Ovary (tissue), 3 donors: ENCODE measurements at regions not wholly inside any gene's neighbourhood (a gene's known extent, or its start where the extent isn't known, plus 50 kb on each side); places are given as distances from the start of the nearest gene placed in this dataset.

Experiments
- CTCF ChIP-seq, 3 donors: fragments of 450-650 bp in 2 of 3; fragments of 200-600 bp in 1 of 3; IDR thresholded peaks; one replicate each; pipeline versions ENCODE4 v1.5.1 to v1.8.0; 2016 to 2022; ENCODE audit warnings: antibody characterized with exemption in 3 of 3, mild to moderate bottlenecking in 1 of 3
- EP300 ChIP-seq: sonication (generic); formaldehyde crosslinking; IDR thresholded peaks from one replicate; pipeline ENCODE4 v1.6.1; 2017; ENCODE audit warnings: antibody characterized with exemption
- POLR2A ChIP-seq: fragments of 450-650 bp; IDR thresholded peaks from one replicate; pipeline ENCODE4 v1.6.1; 2017; ENCODE audit warnings: antibody characterized with exemption, mild to moderate bottlenecking, moderate library complexity
- donor health status: DM: no; HTN: no; CAD: no.

GRCh38 chr4:175309041-175309440, 390.9 kb downstream of the ADAM29 start:
- TF ChIP-seq POLR2A (no peak), CTCF (IDR thresholded peaks at IDR 0.05) (no peak), EP300 (no peak)
